Endothelial cell (in vitro differentiated cells): ENCODE measurements at regions not wholly inside any gene's neighbourhood (a gene's known extent, or its start where the extent isn't known, plus 50 kb on each side); places are given as distances from the start of the nearest gene placed in this dataset.
"Not testable (repeated sequence)": the region's sequence is repeated elsewhere in the genome, so short reads cannot be mapped to it uniquely, and the experiment has no call there.

Source experiments
- DNase-seq: peaks from one replicate; pipeline ENCODE4 v3.0.0; 2021; ENCODE audit warnings: low spot score
- H3K27ac Mint-ChIP-seq: one replicate; pipeline ENCODE4 v1.8.0; 2021; ENCODE audit warnings: mixed read lengths, inconsistent platforms; ENCODE audit not compliant: unreplicated experiment
- H3K27me3 Mint-ChIP-seq: one replicate; pipeline ENCODE4 v1.8.0; 2021; ENCODE audit warnings: mild to moderate bottlenecking, moderate library complexity, mixed read lengths, inconsistent platforms; ENCODE audit not compliant: unreplicated experiment
- H3K36me3 Mint-ChIP-seq: one replicate; pipeline ENCODE4 v1.8.0; 2021; ENCODE audit warnings: mild to moderate bottlenecking, low read depth, mixed read lengths, inconsistent platforms; ENCODE audit not compliant: unreplicated experiment
- H3K4me1 Mint-ChIP-seq: one replicate; pipeline ENCODE4 v1.8.0; 2021; ENCODE audit warnings: mild to moderate bottlenecking, mixed read lengths, inconsistent platforms; ENCODE audit not compliant: unreplicated experiment
- H3K4me3 Mint-ChIP-seq: one replicate; pipeline ENCODE4 v1.8.0; 2021; ENCODE audit warnings: mild to moderate bottlenecking, mixed read lengths, inconsistent platforms; ENCODE audit not compliant: unreplicated experiment
- H3K9me3 Mint-ChIP-seq: one replicate; pipeline ENCODE4 v1.8.0; 2021; ENCODE audit warnings: mixed read lengths, inconsistent platforms; ENCODE audit not compliant: unreplicated experiment
- CTCF ChIP-seq: fragments of 200-600 bp; sonication (generic); IDR thresholded peaks from one replicate; pipeline ENCODE4 v1.5.0; 2021; ENCODE audit warnings: antibody characterized with exemption; ENCODE audit not compliant: unreplicated experiment

DNA sequence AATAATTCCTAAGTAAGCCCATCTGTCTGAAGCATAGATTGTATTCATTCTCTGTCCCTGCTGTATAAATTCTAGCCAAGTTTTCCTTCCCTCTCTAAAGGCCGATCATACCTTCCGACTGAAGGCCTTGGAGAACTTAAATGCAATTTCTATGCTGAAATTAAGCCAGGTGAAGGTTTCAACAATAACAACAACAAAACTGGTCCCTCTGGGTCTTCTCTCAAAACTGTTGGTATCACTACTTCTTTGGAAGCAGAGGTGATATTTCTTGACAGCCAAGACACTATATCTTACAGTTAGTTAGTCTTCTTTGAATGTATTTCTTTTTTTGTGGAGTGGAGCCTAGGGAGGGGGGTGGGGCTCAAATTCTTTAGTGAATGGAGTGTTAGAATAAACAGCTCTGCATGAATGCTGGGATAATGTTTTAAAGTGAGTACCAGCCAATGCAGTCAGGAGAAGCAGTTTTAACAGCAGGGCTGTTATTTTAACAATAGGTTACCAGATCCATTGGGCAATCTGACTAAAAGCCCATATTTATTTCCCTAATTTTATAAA is 508.9 kb downstream of the EBF1 start:
- H3K4me1 Mint-ChIP-seq, result peaks cover 4% of the 10 kb centered on the region
- no peaks in the 10 kb centered on the region for H3K9me3 Mint-ChIP-seq
- TF ChIP-seq CTCF, result no peak
- H3K27me3 Mint-ChIP-seq, result no peaks in the 10 kb centered on the region
- no peak overlapping the region for H3K27ac Mint-ChIP-seq
- H3K36me3 Mint-ChIP-seq, result no peaks in the 10 kb centered on the region
- DNase-seq, result no peak
- H3K4me3 Mint-ChIP-seq, result no peak overlapping the region

DNA sequence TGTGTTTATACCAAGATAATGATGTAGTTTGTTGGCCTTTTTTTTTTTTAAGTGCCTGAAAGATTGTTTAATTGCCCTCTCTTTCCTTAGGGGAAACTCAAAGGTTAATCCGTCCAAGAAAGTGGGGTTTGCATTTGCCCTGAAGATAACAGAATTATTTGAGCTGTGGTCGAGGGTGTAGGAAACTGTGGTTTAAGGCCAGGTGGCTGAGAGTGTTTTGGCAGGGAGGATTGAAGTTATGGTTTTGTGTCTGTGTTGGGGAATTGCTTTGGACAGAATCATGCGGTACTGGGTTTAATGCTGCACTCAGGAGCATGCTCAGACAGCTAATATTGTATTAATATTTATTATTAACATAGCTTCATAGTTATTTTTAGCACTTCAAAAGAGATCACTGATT is 509.8 kb downstream of the EBF1 start:
- no peaks in the 10 kb centered on the region for H3K27me3 Mint-ChIP-seq
- no peak for DNase-seq
- no peaks in the 10 kb centered on the region for H3K36me3 Mint-ChIP-seq
- H3K9me3 Mint-ChIP-seq, result no peaks in the 10 kb centered on the region
- peaks cover 4% of the 10 kb centered on the region for H3K4me1 Mint-ChIP-seq
- TF ChIP-seq CTCF, result no peak
- no peak overlapping the region for H3K4me3 Mint-ChIP-seq
- H3K27ac Mint-ChIP-seq, result no peak overlapping the region

GRCh38 chr5:158588617-158589016 is 511.1 kb downstream of the EBF1 start:
- no peaks in the 10 kb centered on the region for H3K27me3 Mint-ChIP-seq
- TF ChIP-seq CTCF, result no peak
- H3K27ac Mint-ChIP-seq, result no peak overlapping the region
- no peaks in the 10 kb centered on the region for H3K9me3 Mint-ChIP-seq
- peaks cover 4% of the 10 kb centered on the region for H3K4me1 Mint-ChIP-seq
- no peak overlapping the region for H3K4me3 Mint-ChIP-seq
- H3K36me3 Mint-ChIP-seq, result no peaks in the 10 kb centered on the region
- no peak for DNase-seq

DNA sequence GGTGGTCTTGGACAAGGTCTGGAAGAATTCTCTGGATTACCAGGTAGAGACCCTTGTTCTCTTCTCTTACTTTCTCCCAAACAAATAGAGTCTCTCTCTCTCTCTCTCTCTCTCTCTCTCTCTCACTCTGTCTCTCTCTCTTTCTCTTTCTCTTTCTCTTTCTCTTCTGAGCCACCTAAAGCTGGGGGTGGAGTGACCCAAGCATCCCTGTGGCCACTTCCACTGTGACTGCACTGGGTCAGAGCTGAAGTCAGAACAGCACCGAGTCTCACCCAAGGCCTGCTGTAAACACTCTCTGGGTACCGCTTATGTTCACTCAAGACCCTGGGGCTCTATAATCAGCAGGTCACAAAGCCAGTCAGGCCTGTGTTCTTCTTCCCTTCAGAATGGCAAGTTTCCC is 513.7 kb downstream of the EBF1 start:
- Mint-ChIP-seq H3K4me3 (no peak overlapping the region), H3K27ac (no peak overlapping the region), H3K36me3 (no peaks in the 10 kb centered on the region), H3K27me3 (no peaks in the 10 kb centered on the region), H3K9me3 (no peaks in the 10 kb centered on the region), H3K4me1 (peaks cover 4% of the 10 kb centered on the region)
- TF ChIP-seq CTCF, result no peak
- no peak for DNase-seq

GRCh38 chr5:158582669-158583068 is 517.0 kb downstream of the EBF1 start:
- not testable (repeated sequence) for H3K4me1 Mint-ChIP-seq, DNase-seq, H3K4me3 Mint-ChIP-seq, H3K27me3 Mint-ChIP-seq, H3K27ac Mint-ChIP-seq, H3K36me3 Mint-ChIP-seq, H3K9me3 Mint-ChIP-seq

DNA sequence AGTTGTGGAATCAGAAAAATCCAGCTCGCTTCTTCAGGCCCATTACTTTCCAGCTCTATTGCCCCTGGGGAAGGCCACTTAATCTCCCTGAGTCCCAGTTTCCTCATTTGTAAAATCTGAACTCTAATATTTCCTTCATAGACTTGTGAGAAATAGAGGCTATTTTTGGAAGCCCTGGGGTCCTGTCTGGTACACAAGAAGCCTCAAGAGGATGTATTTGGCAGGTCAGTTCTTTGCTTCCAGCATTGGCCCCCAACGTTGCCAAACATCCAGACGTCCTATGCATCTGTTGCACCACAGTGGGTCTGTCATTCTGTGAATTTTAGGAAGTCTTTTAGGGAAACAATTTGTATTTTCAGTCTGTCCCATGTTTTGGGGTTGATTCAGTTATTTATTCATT is 525.9 kb downstream of the EBF1 start:
- Mint-ChIP-seq H3K27me3 (no peaks in the 10 kb centered on the region), H3K27ac (no peak overlapping the region), H3K4me1 (no peaks in the 10 kb centered on the region), H3K4me3 (no peak overlapping the region), H3K9me3 (no peaks in the 10 kb centered on the region), H3K36me3 (no peaks in the 10 kb centered on the region)
- no peak for TF ChIP-seq CTCF
- no peak for DNase-seq
